ENCODE measurements at regions not wholly inside any gene's neighbourhood (a gene's known extent, or its start where the extent isn't known, plus 50 kb on each side); places are given as distances from the start of the nearest gene placed in this dataset.
"Not testable (repeated sequence)": the region's sequence is repeated elsewhere in the genome, so short reads cannot be mapped to it uniquely, and the experiment has no call there.

- POLR2A ChIA-PET = no interaction called here
- TF ChIP-seq FOXA1 (IDR thresholded peaks at IDR 0.05) (no peak), LEF1 (IDR thresholded peaks at IDR 0.05; ENCODE audit: borderline replicate concordance) (no peak), ZNF384 (IDR thresholded peaks at IDR 0.05) (no peak), NFRKB (IDR thresholded peaks at IDR 0.05) (no peak), ARNT (IDR thresholded peaks at IDR 0.05) (no peak), SP1 (IDR thresholded peaks at IDR 0.05) (no peak), TARDBP (IDR thresholded peaks at IDR 0.05) (no peak)
- CTCF ChIA-PET = no interaction called here
- DNase-seq (ENCODE audit: extremely low spot score) = no peak
Observed at GRCh38 chr10:27312854-27313253, 72.3 kb upstream of the ACBD5 start.

GRCh38 chr10:27311809-27312208 is 71.2 kb upstream of the ACBD5 start:
- POLR2A ChIA-PET; CTCF ChIA-PET; DNase-seq (ENCODE audit: extremely low spot score): not testable (repeated sequence)

GRCh38 chr10:27298522-27298850 is 57.9 kb upstream of the ACBD5 start:
- POLR2A ChIA-PET; DNase-seq (ENCODE audit: extremely low spot score); CTCF ChIA-PET: not testable (repeated sequence)

GRCh38 chr10:27297844-27298521 is 57.4 kb upstream of the ACBD5 start:
- POLR2A ChIA-PET = no interaction called here
- no peak for DNase-seq (ENCODE audit: extremely low spot score)
- TF ChIP-seq ARNT (IDR thresholded peaks at IDR 0.05) = no peak
- TF ChIP-seq TARDBP (IDR thresholded peaks at IDR 0.05) = no peak
- no peak for TF ChIP-seq LEF1 (IDR thresholded peaks at IDR 0.05; ENCODE audit: borderline replicate concordance)
- TF ChIP-seq SUZ12 (IDR thresholded peaks at IDR 0.05) = no peak
- no peak for TF ChIP-seq HDGF (IDR thresholded peaks at IDR 0.05; ENCODE audit: borderline replicate concordance)
- no peak for TF ChIP-seq BHLHE40 (IDR thresholded peaks at IDR 0.05; ENCODE audit: borderline replicate concordance)
- no peak for TF ChIP-seq FOXA1 (IDR thresholded peaks at IDR 0.05)
- TF ChIP-seq FOXM1 (IDR thresholded peaks at IDR 0.05; ENCODE audit: borderline replicate concordance) = no peak
- TF ChIP-seq NFRKB (IDR thresholded peaks at IDR 0.05) = no peak

DNA sequence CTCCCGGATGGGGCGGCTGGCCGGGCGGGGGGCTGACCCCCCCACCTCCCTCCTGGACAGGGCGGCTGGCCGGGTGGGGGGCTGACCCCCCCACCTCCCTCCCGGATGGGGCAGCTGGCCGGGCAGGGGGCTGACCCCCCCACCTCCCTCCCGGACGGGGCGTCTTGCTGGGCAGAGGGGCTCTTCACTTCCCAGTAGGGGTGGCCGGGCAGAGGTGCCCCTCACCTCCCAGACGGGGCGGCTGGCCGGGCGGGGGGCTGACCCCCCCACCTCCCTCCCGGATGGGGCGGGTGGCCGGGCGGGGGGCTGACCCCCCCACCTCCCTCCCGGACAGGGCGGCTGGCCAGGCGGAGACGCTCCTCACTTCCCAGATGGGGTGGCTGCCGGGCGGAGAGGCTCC is 55.7 kb upstream of the ACBD5 start:
- CTCF ChIA-PET; DNase-seq (ENCODE audit: extremely low spot score); POLR2A ChIA-PET: not testable (repeated sequence)

More at GRCh38 chr10:27297844-27298521, 57.4 kb upstream of the ACBD5 start:
- CTCF ChIA-PET = no interaction called here

- CTCF ChIA-PET; POLR2A ChIA-PET; DNase-seq (ENCODE audit: extremely low spot score): not testable (repeated sequence)
Observed at GRCh38 chr10:27291253-27291895, 50.8 kb upstream of the ACBD5 start.

Data from HEK293T (cell line).